Activated CD4-positive, alpha-beta T cell treated with anti-CD3 and anti-CD28 coated beads, Interleukin-2, amount 50 U/mL, for 1 hour (primary cell): ENCODE measurements at regions not wholly inside any gene's neighbourhood (a gene's known extent, or its start where the extent isn't known, plus 50 kb on each side); places are given as distances from the start of the nearest gene placed in this dataset.
A peak's percentile ranks its signal among the peaks of the same experiment; 100 is the strongest.
"Not testable (repeated sequence)": the region's sequence is repeated elsewhere in the genome, so short reads cannot be mapped to it uniquely, and the experiment has no call there.

Experiments
- DNase-seq: peaks from one replicate; pipeline ENCODE4 v3.0.0-alpha.2; 2020

DNA sequence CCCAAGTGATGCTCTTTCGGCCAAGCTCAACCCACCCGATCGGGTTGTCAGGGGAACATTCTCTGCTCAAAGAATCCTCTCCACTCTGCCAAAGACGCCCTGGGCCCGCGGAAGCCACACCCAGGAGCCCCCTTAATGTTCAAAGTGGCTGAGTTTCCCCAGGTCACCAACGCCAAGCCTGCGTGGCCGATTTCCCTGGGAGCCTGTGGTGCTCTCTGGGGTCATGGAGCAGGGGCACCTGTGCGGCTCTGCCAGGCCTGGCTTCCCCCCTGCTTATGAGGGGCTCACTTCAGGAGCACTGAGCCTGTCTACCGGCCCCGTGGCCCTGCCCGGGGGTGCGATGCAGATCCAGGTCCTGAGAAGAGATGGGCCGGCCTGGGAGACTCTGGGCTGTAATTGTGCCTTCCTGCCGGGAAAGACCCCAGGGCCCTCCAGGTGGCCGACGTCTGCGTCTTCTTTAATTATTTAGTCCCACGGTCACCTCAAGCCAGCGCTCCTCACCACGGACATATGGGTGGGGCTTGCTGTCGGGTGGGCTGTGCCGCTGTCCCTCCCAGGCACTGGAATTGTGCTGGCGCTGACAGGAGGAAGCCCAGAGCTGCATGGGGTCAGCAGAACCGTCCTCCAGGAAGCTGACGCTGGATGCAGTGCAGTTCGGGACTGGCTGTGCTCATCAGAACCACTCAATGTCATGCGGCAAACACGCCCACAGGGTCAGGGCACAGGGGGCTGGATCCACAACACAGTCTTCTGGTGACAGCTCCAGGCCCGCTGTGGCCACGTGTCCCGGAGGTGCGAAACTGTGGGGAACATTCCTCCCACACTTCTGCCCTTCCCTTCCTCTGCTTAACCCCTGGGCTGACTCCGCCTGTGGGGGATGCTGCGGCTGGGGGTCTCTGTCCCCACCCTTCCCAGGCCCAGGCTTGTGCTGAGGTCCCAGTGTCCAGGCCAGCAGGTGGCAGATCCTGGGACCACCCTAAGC is 267.6 kb upstream of the SFSWAP start:
- DNase-seq = no peak

DNA sequence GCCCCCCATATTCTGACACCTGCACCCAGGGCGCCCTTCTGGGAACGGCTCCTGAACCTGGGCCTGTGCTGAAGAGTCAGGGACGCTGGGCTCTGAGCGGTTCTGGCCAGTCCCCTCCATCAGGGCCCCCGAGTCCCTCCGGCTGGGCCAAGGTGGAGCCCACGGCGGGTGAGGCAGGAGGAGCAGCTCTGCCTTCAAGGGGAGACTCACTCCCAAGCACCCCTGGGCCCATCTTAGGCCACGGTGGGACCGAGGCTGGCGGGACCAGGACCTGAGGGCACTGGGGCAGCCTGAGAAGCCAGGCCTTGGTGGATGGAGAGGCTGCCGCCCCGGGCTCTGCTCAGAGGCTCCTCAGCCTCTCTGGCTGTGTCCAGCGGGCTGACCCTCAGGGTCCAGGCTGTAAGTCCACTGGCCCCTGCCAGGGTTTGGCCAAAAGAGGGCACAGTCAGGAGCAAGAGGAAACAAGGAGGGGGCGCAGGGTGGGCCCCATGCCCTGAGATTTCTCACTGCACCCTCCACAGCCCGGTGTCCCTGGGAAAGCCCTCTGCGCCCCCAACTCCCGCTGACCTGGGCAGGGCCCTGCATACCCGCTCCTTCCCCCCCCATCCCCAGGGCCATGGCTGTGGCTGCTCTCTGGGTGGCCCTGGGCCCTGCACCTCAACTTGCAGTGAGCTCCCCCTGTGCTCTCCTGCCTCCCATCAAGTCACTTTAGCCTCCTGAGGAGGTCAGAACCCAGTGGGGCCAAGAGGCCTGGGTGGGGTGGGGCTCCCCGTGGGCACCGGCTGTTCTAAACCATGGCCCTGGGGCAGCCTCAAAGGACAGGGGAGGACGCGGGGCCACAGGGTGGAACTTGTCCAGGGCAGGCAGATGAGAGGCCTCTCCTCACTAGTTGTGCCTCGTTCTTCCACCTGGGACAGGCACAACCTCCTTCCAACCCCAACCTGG is 266.4 kb upstream of the SFSWAP start:
- no peak for DNase-seq

DNA sequence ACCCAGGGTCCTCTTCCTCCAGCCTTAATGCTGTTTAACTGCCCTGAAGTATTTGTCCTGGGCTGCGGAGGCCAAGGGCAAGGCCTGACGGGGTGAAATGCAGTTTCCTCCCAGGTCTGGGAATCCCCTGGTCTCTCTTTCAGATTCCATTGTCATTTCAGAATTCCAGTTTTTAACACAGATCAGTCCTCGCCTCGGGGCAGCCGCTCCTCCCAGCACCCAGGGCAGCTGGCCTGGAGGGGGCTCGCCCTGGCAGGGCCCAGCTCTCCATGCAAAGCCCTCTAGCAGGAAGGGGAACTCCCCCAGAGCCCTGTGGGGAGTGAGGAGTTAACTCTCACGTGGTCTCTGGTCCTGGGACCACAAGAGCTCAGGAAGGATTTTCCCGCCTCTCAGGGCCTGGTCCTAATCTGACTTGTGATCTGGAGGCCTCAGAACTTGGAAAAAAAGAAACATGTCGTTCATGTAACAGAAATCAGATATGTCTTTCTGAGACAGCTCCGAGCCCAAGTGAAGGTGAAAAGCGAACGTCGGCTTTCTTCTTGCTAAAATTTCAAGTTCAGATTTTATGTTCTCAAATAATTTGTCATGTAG is 265.6 kb upstream of the SFSWAP start:
- no peak for DNase-seq

DNA sequence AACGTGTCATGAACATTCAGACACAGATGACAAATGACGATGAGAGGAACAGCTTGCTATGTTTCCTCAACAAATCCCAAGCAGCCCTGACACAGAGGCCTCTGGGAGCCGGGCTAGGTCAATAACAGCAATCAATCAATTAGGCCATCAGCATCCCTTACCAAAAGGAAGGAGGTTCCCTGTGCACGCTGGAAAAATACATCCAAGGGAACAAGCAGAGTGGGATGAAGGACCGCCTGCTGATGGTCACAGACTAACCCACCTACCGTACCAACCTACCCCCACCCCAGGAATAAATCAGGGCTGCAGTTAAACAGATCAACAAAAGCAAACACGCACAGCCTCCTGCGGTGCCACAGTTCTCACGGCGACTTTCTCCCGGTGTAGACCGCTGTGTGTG is 265.1 kb upstream of the SFSWAP start:
- no peak for DNase-seq

DNA sequence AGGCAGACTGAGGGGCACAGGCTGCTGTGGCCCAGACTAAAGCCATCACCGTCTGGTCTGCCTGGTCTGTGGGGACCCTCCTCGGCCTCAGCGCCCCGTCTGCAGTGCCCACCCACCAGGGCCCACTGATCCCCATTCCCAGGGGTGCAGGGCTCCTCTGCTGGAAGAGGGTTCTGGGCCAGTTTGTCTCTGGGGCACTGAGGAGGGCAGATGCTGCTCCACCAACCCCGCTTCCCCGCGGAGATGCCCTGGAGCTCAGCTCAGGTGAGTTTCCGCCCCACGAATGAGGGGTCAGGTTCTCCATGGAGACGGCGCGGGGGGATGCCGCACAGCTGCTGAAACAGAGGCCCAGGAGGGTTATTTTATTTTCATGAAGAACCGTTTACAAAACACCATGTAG is 263.3 kb upstream of the SFSWAP start:
- DNase-seq = not testable (repeated sequence)

DNA sequence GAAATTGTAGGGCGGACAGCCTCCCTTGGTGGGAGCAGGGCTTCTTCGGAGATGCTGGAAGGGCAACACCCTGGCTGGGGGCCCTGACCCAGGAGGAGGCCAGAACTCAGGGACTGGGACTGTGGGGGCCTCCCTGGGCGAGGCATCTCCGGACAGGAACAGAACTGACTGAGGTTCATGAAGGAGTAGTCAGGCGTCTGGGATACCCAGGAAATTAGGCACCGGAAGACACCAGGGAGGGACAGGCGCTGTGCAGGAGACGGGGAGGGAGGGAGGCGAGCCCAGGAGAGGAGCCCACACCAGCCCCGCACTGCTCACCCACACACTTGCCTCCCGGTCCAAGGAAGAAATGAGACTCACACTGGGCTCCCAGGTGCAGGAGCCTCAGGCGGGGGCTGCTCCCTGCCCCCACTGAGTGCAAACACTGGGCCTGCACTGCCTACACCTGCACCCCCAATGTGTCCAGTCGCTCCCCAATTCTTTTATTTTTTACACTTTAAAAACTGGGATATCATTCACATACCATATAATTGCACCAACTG is 262.6 kb upstream of the SFSWAP start:
- DNase-seq = no peak

DNA sequence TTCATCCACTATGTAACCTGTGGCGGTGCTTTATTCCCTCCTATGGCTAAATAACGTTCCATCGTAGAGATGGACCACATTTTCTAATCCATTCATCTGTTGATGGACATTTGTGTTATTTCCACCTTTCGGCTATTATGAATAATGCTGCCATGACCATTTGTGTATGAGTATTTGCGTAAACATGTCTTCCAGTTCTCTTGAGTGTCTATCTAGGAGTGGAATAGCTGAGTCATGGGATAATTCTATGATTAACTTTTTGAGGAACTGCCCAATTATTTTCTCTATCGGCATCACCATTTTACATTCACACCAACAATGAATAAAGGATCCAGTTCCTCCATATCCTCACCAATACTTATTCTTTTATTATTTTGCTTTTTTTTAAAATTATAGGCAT is 261.9 kb upstream of the SFSWAP start:
- no peak for DNase-seq

DNA sequence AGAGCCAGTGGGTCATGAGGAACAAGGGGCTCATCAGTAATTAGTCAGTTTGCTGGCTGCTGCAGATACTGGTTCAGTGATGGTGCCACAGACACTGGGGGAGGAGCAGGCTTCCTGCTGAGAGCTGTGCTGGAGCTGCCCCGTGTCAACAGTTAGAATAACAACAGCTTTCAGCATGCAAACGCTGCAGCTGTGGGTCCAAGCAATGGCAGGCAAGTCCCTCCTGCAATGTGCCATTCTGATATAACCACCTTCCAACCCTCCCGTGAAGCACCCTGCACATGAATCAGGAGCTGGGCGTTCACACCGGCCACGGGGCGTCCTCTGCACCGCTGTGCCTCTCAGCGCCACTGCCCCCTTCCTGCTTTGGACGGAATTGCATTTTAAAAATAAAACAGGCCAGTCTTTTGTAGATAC is 258.4 kb upstream of the SFSWAP start:
- no peak for DNase-seq

DNA sequence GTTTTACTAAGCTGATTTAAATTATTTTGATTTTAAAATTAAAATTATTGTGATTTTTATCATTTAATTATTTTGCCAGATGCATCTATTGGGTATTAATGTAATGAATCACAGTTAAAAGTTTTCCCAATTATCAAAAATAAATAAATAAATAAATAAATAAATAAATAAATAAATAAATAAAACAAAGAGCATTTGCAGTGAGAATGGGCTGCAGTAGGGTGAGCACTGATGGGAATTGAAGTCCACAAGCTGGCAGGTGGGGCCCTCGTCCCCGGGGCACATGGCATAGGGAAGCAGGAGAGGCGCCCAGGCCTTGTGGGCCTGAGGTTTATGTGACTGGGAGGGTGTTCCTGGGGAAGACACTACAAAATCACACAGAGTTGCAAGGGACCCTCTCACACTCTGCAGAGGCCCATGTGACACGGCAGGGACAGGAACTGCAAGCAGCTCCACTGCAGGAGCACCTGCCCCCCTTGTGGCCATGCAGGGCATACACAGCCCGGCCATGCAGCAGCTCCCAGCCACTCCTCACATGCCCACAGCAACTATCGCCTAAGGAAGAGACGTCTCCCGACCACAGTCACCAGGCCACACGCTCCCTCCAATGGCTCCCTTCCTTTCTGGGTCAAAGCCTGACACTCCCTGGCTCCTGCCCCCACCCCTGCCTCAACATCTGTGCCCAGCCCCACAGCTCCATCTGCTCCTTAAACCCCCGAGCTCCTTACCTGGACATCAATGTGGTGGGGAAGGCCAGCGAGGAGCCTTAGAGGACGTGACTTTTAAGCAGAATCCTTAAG is 256.3 kb upstream of the SFSWAP start:
- peak; percentile 31 for DNase-seq

DNA sequence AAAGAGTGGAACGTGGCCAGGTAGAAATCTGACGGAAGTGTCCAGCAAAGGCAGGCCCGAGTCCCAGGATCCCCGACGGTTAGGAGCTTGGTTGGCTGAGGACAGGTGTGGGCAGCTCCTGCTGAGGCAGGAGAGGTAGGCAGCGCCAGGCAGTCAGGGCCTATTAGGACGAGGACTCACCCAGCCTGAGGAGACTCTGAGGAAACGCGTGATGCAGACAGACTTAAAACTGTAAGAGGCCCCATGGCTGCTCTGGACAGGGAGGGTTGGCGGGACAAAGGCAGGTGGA is 255.7 kb upstream of the SFSWAP start:
- DNase-seq = no peak

DNA sequence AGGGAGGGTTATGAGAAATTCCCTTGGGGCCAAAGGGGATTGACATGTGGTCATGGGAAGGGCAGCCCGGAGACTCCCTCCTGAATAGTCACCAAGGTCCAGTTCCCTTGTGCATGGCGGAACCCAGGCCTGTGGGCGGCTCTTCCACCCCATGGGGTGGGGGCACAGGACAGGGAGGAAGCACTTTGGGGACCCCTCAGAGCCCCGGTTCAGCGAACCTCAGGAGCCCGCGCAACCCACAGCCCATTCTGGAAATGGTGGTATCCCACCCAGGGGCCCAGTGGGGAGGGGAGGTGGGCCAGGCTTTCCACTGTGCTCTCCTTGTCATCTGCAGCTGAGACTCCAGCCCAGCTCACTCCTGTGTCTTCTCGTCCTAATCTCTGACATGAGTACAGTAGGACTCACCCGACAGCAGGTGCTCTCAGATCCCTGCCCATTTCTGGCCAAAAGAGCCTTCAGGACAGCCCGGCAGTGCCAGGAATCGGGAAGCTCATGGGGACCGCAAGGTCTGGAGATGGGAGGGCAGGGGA is 255.2 kb upstream of the SFSWAP start:
- no peak for DNase-seq

DNA sequence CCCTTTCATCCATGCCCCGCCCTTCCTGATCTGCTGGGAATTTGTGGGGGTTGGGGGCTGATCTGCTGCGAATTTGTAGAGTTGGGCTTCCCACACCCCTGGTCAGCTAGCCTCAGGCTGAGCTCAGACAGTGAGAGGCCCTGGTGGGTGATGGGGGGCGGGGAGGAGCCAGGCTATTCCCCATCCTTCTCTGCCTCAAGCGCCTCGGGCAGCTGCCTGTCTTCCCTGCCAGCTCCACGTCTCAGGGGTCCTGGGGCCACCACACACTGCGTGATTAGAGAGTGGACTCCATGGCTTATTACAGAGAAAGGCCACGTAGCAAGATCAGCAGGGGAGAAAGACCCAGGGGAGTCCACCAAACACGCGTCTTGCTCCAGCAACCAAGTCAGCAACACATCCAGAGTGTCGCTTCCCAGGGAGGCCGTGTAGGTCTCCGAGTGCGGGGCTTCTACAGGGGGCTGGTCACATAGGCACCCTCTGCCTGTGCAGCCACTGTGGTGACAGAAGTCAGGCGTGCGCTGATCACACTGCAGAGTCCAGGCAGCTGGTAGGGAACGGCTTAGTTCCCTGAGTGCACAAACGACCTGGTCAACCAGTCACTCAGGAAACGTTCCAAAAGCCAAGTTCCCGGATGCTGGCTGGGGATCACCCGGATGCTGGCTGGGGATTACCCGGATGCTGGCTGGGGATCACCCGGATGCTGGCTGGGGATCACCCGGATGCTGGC is 254.4 kb upstream of the SFSWAP start:
- DNase-seq = no peak

DNA sequence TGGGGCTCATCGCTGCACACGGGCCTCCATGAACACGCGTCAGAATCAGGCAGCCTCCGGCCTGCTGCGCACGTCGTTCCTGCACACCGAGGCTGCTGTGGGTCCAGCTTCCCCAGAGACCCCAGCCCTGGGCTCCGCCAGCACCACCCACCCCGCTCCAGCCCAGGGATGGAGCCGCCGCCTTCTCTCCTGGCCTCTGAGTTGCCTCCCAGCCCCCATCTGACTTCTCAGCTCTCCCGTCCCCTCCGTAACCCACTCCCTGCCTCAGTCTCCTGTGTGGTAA is 253.9 kb upstream of the SFSWAP start:
- DNase-seq = no peak

DNA sequence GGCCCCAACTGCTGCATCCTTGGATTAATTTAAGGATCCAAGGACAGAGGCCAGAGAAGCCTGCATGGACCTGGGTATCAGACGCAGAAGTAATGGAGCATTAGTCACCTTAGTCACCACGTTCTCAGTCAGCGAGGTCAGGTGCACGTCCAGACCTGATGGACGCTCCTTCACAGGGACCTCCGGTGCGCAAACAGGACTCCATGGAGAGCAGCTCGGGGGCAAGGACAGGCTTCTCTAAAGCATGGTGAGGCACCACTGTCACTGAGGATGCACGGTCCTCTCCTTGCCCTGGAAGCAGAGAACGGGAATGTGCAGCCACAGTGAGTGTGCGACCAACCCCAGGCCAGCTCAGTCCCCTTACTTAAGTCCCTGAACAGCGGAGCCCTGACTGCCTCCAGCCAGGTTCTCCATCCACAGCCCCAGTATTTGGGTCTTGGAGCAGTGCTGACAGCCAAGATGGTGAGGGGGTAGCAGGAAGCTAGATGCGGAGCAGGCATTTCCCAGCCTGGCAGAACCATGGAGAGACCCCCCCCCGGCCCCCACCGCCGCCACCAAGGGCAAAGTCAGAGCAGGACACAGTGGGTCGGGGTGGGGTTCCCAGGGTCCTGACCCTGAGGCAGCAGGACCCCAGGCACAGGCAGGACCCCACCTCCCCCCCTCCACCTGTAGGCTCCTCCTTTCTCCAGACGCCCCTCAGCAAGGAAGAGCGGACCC is 253.4 kb upstream of the SFSWAP start:
- no peak for DNase-seq

DNA sequence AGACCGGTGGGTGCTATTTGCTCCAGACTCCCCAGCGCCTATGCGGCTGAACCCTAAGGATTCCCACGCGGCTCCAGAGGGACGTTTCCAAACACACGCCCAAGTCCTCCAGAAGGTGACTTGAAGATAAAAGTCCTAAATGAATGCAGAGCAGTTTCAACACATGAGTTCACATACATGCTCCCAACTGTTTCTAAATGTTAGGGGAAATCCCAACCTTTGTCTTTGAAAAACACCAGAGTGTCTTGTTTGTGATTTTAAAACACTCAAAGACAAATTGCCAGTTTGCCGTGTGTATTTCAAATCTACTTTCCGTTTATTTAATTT is 252.9 kb upstream of the SFSWAP start:
- DNase-seq = no peak

DNA sequence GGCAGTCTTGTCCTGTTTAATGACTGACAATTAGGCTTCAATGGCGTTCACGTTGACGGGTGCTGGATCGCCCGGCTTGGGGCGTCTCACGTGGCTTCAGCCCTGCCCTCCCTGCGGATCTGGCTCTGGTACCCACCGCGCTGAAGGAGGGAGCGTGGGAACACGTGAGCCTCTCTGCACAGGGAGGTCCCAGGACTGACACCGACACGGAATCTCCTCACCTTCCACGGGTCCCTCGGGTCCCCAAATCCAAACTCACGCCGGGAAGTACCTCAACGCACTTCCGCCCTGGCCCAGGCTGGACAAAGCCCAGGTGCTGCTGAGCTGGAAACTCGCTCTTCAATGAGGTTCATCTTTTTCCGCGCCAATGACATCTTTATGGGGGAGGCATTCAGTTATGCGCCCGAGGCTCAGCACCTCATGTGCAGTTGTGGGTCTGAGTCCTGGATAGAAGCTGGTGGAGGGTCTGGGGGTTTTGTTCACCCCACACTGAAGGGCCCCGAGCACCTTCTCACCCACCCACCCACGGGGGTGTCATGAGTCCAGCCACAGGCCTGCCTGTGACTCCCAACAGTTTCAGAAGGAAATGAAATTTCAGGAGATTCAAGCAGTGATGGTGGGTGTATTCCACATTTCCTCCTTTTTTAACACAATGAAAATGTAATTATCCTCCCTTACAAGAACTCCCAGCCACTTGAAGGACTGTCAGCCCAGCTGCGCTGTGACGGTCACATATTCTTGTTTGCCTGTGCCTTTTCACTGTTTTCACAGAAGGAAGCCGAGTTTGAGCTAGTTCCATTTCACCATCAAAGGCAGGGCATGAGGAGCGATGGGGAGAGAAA is 251.7 kb upstream of the SFSWAP start:
- no peak for DNase-seq

DNA sequence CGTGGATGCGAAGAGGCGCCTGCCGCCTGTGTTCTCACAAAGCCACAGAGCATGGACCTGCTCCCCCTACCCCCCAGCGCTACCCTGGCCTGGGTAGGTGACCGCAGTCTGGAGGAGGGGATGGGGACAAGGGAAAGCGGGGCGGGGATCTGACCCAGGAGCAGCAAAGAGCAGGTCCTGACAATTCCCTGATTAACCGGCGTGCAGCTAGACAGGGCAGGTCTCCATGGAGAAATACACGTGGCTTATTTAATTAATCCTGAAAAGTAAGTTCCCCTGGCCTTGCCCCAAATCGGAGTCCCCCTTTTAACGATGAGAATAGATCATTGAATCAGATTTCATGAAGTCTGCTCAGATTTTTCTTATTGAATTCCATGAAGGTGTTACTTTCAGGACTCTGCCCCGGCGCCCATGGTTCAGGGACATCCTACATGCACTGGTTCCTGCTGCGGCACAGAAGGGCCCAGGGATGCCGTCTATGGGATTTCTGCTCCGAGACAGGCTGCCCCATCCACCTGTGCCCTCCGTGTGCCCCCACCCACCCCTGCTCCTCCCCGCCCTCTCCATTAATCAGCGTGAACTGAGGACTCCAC is 251.0 kb upstream of the SFSWAP start:
- DNase-seq = no peak

DNA sequence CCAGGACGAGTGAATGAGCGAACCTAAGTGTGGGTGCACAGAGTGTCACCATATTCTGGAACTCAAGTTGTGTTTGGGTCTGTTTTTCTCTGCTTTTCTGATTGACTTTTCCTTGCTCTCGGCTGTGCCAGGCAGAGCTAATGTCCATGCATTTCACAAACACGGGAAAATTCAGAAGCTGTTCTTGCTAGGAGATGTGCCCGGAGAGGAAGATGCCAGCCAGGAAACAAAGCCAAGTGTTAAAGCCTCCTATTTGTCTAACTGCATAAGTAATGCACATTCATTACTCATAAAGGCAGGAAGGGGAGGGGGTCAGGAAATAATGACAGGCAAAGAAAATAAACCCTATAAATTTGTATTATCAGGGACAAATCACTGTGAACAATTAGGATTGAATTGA is 250.4 kb upstream of the SFSWAP start:
- no peak for DNase-seq

DNA sequence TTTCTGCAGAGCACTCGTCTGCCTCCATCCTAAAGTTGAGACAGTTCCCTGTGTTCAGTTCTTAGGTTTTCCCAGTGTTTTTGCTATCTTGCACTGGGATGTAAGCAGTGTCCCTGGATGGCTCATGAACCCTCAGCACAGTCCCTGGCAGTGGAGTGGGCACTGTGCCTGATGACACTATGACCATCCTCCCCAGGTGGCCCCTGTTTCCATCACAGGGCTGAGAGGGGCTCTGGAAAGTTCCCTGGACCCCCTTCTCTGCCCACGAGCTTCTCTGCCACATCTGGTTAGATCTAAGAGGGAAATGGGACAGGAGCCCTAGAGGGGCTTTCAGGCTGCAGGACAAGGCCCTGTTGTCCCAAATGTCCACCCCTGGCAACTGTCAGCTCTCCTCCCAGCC is 249.8 kb upstream of the SFSWAP start:
- DNase-seq = no peak

DNA sequence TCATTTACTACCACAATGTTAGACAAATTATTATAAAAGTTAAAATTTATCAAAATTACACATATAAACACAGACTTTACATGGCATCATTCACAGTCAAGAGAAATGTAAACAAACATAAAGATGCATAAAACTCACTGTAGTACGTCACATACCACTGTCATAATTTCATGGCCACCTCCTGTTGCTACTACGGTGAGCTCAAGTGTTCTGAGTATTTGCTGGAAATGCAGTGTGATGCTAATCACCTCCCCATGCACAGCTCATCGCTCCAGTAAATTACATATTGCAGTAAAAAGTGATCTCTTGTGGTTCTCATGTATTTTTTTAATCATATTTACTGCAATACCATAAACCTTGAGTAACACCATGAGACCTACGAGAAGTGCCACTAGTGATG is 247.7 kb upstream of the SFSWAP start:
- no peak for DNase-seq
